HEK293T (cell line): ENCODE measurements at regions not wholly inside any gene's neighbourhood (a gene's known extent, or its start where the extent isn't known, plus 50 kb on each side); places are given as distances from the start of the nearest gene placed in this dataset.

ENCODE experiments used
- ARNT ChIP-seq: fragments of 450-650 bp; IDR thresholded peaks from 2 replicates; pipeline ENCODE4 v1.6.1; 2017; ENCODE audit warnings: mild to moderate bottlenecking
- BHLHE40 ChIP-seq: fragments of 450-650 bp; IDR thresholded peaks from 2 replicates; pipeline ENCODE4 v1.6.1; 2016; ENCODE audit warnings: mild to moderate bottlenecking, moderate library complexity, borderline replicate concordance
- FOXM1 ChIP-seq: fragments of 450-650 bp; IDR thresholded peaks from 2 replicates; pipeline ENCODE4 v1.6.1; 2017; ENCODE audit warnings: mild to moderate bottlenecking, borderline replicate concordance
- HDGF ChIP-seq: fragments of 450-650 bp; IDR thresholded peaks from 2 replicates; pipeline ENCODE4 v1.6.1; 2017; ENCODE audit warnings: antibody characterized with exemption, borderline replicate concordance
- LEF1 ChIP-seq: fragments of 450-650 bp; IDR thresholded peaks from 2 replicates; pipeline ENCODE4 v1.6.1; 2017; ENCODE audit warnings: mild to moderate bottlenecking, borderline replicate concordance
- NFRKB ChIP-seq: fragments of 450-650 bp; IDR thresholded peaks from 2 replicates; pipeline ENCODE4 v1.6.1; 2016; ENCODE audit warnings: mild to moderate bottlenecking, moderate library complexity
- PKNOX1 ChIP-seq: fragments of 450-650 bp; IDR thresholded peaks from 2 replicates; pipeline ENCODE4 v1.6.1; 2016
- SP1 ChIP-seq: fragments of 450-650 bp; IDR thresholded peaks from 2 replicates; pipeline ENCODE4 v1.6.1; 2017
- SUZ12 ChIP-seq: fragments of 450-650 bp; IDR thresholded peaks from 2 replicates; pipeline ENCODE4 v1.6.1; 2016; ENCODE audit warnings: mild to moderate bottlenecking

GRCh38 chrX:63417649-63418048 lies 66.5 kb upstream of the SPIN4 start:
- TF ChIP-seq SP1 (no peak), BHLHE40 (no peak), FOXM1 (no peak), SUZ12 (no peak), HDGF (no peak), NFRKB (no peak), PKNOX1 (no peak), ARNT (no peak), LEF1 (no peak)
